ENCODE measurements at regions not wholly inside any gene's neighbourhood (a gene's known extent, or its start where the extent isn't known, plus 50 kb on each side); places are given as distances from the start of the nearest gene placed in this dataset.

DNA sequence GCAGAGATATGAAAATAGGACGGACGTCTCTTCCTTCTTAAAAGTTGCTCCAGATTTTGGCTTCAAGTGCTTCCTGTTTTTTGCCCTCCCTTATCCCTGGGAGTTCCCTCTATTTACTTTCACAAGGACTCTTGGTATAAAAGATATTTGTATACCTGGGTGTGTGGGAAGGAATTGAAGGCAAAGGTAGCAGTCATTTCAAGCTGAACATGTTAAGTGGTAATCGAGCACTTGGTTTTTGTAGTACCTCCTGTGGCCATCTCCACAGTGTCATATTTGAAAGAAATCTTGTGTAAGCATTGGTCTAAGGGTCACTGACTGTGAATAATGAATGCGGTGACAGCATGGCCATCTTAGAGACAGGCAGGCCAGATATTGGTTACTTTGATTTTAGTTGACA lies 593.6 kb downstream of the MTRR start:
- TF ChIP-seq, protein P1, sequence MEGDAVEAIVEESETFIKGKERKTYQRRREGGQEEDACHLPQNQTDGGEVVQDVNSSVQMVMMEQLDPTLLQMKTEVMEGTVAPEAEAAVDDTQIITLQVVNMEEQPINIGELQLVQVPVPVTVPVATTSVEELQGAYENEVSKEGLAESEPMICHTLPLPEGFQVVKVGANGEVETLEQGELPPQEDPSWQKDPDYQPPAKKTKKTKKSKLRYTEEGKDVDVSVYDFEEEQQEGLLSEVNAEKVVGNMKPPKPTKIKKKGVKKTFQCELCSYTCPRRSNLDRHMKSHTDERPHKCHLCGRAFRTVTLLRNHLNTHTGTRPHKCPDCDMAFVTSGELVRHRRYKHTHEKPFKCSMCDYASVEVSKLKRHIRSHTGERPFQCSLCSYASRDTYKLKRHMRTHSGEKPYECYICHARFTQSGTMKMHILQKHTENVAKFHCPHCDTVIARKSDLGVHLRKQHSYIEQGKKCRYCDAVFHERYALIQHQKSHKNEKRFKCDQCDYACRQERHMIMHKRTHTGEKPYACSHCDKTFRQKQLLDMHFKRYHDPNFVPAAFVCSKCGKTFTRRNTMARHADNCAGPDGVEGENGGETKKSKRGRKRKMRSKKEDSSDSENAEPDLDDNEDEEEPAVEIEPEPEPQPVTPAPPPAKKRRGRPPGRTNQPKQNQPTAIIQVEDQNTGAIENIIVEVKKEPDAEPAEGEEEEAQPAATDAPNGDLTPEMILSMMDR (IDR thresholded peaks at IDR 0.05; ENCODE audit: low read depth, low read length), result no peak
- no peak for TF ChIP-seq POLR2A (IDR thresholded peaks at IDR 0.05; ENCODE audit: extremely low read depth, insufficient read length)
- TF ChIP-seq, protein P2, sequence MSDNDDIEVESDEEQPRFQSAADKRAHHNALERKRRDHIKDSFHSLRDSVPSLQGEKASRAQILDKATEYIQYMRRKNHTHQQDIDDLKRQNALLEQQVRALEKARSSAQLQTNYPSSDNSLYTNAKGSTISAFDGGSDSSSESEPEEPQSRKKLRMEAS (IDR thresholded peaks at IDR 0.05; ENCODE audit: low read depth, low read length), result no peak
